ENCODE measurements at regions not wholly inside any gene's neighbourhood (a gene's known extent, or its start where the extent isn't known, plus 50 kb on each side); places are given as distances from the start of the nearest gene placed in this dataset.

GRCh38 chr2:156852681-156853080 is 404.8 kb upstream of the GALNT5 start:
- TF ChIP-seq CTCF (IDR thresholded peaks at IDR 0.05) (no peak), POLR2AphosphoS5 (IDR thresholded peaks at IDR 0.05) (no peak), EP300 (IDR thresholded peaks at IDR 0.05) (no peak), POLR2A (IDR thresholded peaks at IDR 0.05) (no peak)
